VCaP (cell line): ENCODE measurements at regions not wholly inside any gene's neighbourhood (a gene's known extent, or its start where the extent isn't known, plus 50 kb on each side); places are given as distances from the start of the nearest gene placed in this dataset.

Source experiments
- H3K27ac ChIP-seq: fragments of 450-650 bp; 2 replicates; pipeline ENCODE4 v1.5.1; 2017
- TF ChIP-seq, protein P1 (sequence below): fragments of 450-650 bp; conservative IDR thresholded peaks from 2 replicates; pipeline ENCODE4 v1.5.1; 2017; ENCODE audit warnings: mild to moderate bottlenecking, moderate library complexity

DNA sequence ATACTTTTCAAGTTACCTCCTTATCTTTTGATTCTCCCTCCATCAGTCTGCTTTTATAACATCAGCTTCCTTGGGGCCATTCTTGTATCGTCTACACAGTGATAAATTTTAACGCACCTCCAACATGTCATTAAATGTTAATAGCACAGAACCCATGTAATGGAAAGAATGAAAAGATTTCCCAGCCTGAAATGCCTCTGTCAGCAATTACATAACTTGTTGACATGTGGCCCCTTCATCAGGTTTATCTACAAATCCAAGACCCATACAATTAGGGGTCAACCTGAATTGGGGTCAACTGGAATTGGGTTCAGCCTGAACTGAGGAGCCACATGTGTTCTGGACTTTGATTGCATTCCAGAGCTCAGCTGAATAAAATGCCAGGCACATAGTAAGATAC, 148.2 kb upstream of the KLF7 start:
- TF ChIP-seq, protein P1, sequence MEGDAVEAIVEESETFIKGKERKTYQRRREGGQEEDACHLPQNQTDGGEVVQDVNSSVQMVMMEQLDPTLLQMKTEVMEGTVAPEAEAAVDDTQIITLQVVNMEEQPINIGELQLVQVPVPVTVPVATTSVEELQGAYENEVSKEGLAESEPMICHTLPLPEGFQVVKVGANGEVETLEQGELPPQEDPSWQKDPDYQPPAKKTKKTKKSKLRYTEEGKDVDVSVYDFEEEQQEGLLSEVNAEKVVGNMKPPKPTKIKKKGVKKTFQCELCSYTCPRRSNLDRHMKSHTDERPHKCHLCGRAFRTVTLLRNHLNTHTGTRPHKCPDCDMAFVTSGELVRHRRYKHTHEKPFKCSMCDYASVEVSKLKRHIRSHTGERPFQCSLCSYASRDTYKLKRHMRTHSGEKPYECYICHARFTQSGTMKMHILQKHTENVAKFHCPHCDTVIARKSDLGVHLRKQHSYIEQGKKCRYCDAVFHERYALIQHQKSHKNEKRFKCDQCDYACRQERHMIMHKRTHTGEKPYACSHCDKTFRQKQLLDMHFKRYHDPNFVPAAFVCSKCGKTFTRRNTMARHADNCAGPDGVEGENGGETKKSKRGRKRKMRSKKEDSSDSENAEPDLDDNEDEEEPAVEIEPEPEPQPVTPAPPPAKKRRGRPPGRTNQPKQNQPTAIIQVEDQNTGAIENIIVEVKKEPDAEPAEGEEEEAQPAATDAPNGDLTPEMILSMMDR = no peak
- H3K27ac ChIP-seq = no peak overlapping the region

DNA sequence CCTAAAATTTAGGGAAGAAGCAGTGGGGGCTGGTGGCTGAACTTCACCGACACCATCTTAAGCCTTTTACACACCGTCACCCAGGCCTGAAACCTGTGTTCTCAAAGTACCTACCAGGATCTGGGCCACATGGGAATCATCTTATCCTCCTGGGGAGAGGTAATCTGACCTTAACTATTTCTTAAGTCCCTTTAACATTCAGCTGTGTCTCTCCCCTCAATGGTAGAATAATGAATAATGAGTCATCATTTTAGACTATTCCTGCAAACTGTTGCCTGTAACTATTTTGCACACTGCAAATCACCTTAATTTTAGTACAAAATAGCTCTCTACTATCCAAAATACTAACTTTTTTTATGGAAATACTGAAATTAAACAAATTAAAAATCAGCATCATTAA, 149.4 kb upstream of the KLF7 start:
- TF ChIP-seq, protein P1 = no peak
- no peak overlapping the region for H3K27ac ChIP-seq

DNA sequence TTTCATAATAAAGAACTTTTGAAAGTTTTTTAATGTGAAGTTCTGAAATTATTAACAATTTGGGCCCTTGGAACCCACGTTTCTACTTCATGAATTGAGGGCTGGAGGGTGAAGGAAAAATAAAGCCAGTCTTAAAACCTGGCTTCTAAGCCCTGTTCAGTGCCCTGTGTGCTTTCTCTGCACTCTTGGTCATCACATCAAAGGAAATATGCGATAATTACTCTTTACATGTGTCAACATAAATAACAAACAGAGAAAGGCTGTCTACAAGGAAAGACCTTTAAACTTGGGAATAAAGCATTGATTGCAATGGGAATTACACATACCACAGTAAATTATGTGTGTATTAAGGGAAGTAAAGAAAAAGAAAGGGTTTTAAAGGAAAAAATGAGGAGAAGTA, 150.7 kb upstream of the KLF7 start:
- TF ChIP-seq, protein P1 = no peak
- H3K27ac ChIP-seq = peak overlapping the region; percentile 55

DNA sequence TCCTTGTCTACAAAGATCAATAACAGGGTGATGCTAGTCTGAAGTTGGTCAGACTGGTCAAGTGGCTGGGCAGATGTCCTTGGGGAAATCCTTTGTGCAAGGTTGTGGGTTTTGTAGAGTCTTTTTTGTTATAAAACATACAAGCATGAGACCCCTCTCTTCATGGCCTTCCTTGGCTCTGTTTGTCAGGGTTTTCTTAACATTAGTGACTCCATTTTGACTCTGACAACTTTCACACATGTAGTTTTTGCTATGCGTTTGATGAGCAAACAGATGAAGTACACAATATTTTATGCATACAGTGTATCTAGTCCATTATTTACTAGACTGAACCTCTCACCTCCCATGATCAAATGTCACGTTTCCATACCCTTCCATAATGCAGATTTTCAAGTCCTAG, 151.2 kb upstream of the KLF7 start:
- peak overlapping the region; percentile 55 for H3K27ac ChIP-seq
- TF ChIP-seq, protein P1 = no peak

DNA sequence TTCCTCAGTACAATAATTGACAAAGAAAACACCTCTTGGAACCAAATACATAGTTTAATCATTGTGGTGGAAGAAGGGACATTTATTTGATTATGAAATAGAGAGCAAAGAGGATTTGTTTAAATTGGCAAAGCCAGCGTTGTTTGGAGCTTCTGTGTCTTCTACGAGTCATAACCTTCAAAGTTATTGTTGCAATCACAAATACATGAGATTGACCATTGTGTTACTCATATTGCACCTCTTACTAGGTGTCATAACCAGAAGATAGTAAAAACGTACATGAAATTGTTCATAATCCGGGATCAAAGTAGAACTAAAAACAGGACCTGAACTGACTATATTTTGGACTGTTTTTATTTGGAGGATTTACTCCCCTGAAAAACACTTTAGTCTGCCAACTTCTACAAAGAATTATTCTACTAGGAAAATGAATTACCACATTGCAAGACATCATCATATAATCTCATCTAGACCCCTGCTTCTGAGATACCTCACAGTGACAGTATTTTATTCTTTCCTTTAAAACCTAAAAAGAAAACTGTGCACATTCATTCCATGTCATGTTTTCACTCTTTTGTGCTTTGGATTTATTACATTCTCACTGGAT, 151.7 kb upstream of the KLF7 start:
- peak overlapping the region; percentile 55 for H3K27ac ChIP-seq
- TF ChIP-seq, protein P1 = no peak

DNA sequence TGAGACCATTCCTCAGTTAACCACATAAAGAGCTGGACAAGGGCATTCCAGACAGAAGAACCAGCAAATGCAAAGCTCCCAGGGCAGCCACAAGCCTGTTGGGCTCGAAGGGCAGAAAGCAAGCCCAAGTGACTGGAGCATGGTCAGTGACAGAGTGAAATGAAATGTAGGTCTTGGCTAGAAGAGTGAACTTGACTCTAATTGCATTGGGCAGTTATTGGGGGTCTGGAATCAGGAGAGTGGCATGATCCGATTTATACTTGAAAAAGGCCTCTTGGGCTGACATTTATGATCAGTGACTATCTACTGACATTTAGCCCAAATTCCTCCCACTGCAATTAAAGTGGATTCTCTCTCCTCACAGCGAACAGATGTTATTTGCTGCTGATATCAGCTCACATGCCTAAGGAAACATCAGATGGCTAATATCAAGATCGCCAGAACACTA, 152.5 kb upstream of the KLF7 start:
- TF ChIP-seq, protein P1 = no peak

DNA sequence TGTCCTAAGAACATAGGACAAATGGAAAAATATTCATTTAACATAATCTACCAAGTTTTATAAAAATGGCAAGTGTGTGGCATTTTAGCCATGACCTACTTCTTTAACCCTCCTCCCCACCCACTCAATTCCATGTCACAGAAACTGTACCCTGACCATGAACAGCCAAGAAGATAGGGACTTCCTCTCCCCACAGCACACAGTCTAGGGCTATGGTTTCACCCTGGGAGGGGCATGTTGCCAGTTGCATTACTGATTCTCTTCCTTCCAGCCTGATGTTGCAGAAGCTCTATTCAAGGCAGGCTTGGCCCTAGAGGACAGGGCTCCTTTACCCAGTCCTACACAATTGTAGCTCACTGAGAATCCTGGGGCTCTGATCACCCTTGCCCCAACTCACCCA, 153.6 kb upstream of the KLF7 start:
- TF ChIP-seq, protein P1 = no peak
- H3K27ac ChIP-seq = no peak overlapping the region

More for the DNA sequence above, 152.5 kb upstream of the KLF7 start:
- peak overlapping the region; percentile 55 for H3K27ac ChIP-seq
